Endothelial cell of umbilical vein (primary cell): ENCODE measurements at regions not wholly inside any gene's neighbourhood (a gene's known extent, or its start where the extent isn't known, plus 50 kb on each side); places are given as distances from the start of the nearest gene placed in this dataset.

ENCODE experiments used
- EZH2 ChIP-seq: IDR thresholded peaks from 2 replicates; pipeline ENCODE4 v1.6.1; 2012; ENCODE audit warnings: borderline replicate concordance, low read depth, mild to moderate bottlenecking, moderate library complexity, low read length, inconsistent platforms; ENCODE audit not compliant: severe bottlenecking
- MAX ChIP-seq: IDR thresholded peaks from 2 replicates; pipeline ENCODE4 v1.6.1; 2011; ENCODE audit not compliant: insufficient read depth, insufficient read length
- TF ChIP-seq, protein P1 (sequence below), 2 donors: IDR thresholded peaks; 1 replicate in 1 of 2; 2 replicates in 1 of 2; pipeline ENCODE4 v1.5.1; 2011; ENCODE audit warnings: low read length in 2 of 2, mild to moderate bottlenecking in 2 of 2, moderate library complexity in 2 of 2, control low read depth in 1 of 2, inconsistent platforms in 1 of 2, low read depth in 1 of 2; ENCODE audit not compliant: insufficient read depth in 1 of 2; ENCODE audit errors: extremely low read depth in 1 of 2

DNA sequence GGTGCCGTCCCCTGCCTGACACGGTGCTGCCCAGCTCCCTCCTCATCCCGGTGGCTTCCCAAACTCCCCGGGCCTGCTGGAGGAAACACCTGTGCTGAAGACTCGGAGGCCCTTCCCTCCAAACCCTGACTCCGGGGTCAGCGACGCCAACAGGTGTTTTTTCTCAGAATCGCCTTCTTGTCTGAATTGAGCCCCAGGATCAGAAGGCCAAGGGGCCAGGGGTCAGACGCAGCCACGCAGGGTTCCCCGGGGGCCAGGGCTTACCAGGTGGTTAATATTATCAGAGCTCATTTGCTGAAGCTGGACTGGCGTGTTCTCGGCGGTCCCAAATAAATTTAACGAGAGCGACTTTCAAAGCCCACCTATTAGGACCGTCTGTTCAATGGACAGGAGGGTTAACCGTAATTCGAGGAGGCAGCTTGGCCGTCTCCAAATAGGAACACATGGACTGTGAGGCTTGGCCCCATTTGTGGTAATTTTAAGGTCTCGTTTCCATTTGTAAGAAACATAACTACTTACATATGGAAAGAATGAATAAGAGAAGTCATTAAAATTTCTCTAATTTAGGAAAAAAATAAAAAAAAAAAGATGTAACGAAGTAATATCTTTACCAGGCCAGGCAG lies 239.3 kb downstream of the CRLF2 start:
- TF ChIP-seq EZH2 = no peak
- TF ChIP-seq MAX = no peak
- TF ChIP-seq, protein P1, sequence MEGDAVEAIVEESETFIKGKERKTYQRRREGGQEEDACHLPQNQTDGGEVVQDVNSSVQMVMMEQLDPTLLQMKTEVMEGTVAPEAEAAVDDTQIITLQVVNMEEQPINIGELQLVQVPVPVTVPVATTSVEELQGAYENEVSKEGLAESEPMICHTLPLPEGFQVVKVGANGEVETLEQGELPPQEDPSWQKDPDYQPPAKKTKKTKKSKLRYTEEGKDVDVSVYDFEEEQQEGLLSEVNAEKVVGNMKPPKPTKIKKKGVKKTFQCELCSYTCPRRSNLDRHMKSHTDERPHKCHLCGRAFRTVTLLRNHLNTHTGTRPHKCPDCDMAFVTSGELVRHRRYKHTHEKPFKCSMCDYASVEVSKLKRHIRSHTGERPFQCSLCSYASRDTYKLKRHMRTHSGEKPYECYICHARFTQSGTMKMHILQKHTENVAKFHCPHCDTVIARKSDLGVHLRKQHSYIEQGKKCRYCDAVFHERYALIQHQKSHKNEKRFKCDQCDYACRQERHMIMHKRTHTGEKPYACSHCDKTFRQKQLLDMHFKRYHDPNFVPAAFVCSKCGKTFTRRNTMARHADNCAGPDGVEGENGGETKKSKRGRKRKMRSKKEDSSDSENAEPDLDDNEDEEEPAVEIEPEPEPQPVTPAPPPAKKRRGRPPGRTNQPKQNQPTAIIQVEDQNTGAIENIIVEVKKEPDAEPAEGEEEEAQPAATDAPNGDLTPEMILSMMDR (IDR thresholded peaks at IDR 0.05; ENCODE audit: extremely low read depth in 1 of 2, insufficient read depth in 1 of 2, low read depth in 1 of 2, low read length in 2 of 2) = no peak
